PC-9 (cell line): ENCODE measurements at regions not wholly inside any gene's neighbourhood (a gene's known extent, or its start where the extent isn't known, plus 50 kb on each side); places are given as distances from the start of the nearest gene placed in this dataset.

Source experiments
- BruUV-seq: library from RNA; stranded (reverse); fragments of 400-500 nt; replicated peaks from 2 replicates; lab custom pipeline; 2021; lab: Mats Ljungman, UMichigan
- CTCF ChIA-PET: fragments of 300-600 bp; sonication (Branson Sonifier 250); formaldehyde crosslinking; loops from one replicate; lab custom pipeline; 2022; ENCODE audit warnings: antibody characterized with exemption; lab: Charles Lee
- POLR2A ChIA-PET: fragments of 300-600 bp; sonication (Branson Sonifier 250); formaldehyde crosslinking; loops from one replicate; lab custom pipeline; 2022; ENCODE audit warnings: antibody characterized with exemption; ENCODE audit not compliant: unreplicated experiment; lab: Charles Lee
- DNase-seq, 2 experiments: peaks; one replicate each; pipeline versions ENCODE4 v3.0.0 to v3.0.0-alpha.2; 2015 to 2022; ENCODE audit warnings: mixed read lengths in 1 of 2
- H2AFZ ChIP-seq: fragments of 200-600 bp; sonication (generic); 2 replicates; pipeline ENCODE4 v1.8.1; 2017; ENCODE audit warnings: antibody characterized with exemption
- H3F3A ChIP-seq: fragments of 200-600 bp; sonication (generic); 2 replicates; pipeline ENCODE4 v1.8.1; 2017; ENCODE audit warnings: antibody characterized with exemption, mild to moderate bottlenecking, low read depth; ENCODE audit not compliant: insufficient read depth
- H3K27ac ChIP-seq: fragments of 200-600 bp; sonication (generic); 2 replicates; pipeline ENCODE4 v1.6.1; 2016; ENCODE audit warnings: mixed run types
- H3K27me3 ChIP-seq: fragments of 200-600 bp; sonication (generic); 2 replicates; pipeline ENCODE4 v1.6.1; 2016; ENCODE audit warnings: low read depth, mixed run types; ENCODE audit not compliant: insufficient read depth
- H3K36me3 ChIP-seq: fragments of 200-600 bp; sonication (generic); 2 replicates; pipeline ENCODE4 v1.6.1; 2016; ENCODE audit warnings: low read depth, mixed run types
- H3K4me1 ChIP-seq: fragments of 200-600 bp; sonication (generic); replicated peaks from 2 replicates; pipeline ENCODE4 v1.6.1; 2016; ENCODE audit warnings: mixed run types; ENCODE audit not compliant: insufficient read depth
- H3K4me2 ChIP-seq: fragments of 200-600 bp; sonication (generic); 2 replicates; pipeline ENCODE4 v1.6.1; 2017; ENCODE audit warnings: mixed run types
- H3K4me3 ChIP-seq: fragments of 200-600 bp; sonication (generic); 2 replicates; pipeline ENCODE4 v1.6.1; 2016; ENCODE audit warnings: mixed run types
- H3K79me2 ChIP-seq: fragments of 200-600 bp; sonication (generic); 2 replicates; pipeline ENCODE4 v1.6.1; 2017; ENCODE audit warnings: low read depth, mixed run types
- H3K9me2 ChIP-seq: fragments of 200-600 bp; sonication (generic); 2 replicates; pipeline ENCODE4 v1.8.1; 2017; ENCODE audit warnings: mild to moderate bottlenecking; ENCODE audit not compliant: insufficient read depth
- H3K9me3 ChIP-seq: fragments of 200-600 bp; sonication (generic); 2 replicates; pipeline ENCODE4 v1.8.1; 2016; ENCODE audit warnings: low read depth; ENCODE audit not compliant: insufficient read depth
- H4K20me1 ChIP-seq: fragments of 200-600 bp; sonication (generic); 2 replicates; pipeline ENCODE4 v1.8.1; 2017; ENCODE audit not compliant: insufficient read depth
- EZH2 ChIP-seq: fragments of 200-600 bp; sonication (generic); IDR thresholded peaks from 2 replicates; pipeline ENCODE4 v1.8.0; 2017; ENCODE audit warnings: antibody characterized with exemption, low read depth
- intact Hi-C: fragments of 100-400 bp; cut with micrococcal nuclease; formaldehyde crosslinking; loops from one replicate; pipeline ENCODE4 v1.10.0; 2022; ENCODE audit not compliant: unreplicated experiment
- TF ChIP-seq, protein P1 (sequence below): fragments of 200-600 bp; sonication (generic); conservative IDR thresholded peaks from 2 replicates; pipeline ENCODE4 v1.6.1; 2017; ENCODE audit warnings: mixed run types, antibody characterized with exemption, mild to moderate bottlenecking, moderate library complexity

DNA sequence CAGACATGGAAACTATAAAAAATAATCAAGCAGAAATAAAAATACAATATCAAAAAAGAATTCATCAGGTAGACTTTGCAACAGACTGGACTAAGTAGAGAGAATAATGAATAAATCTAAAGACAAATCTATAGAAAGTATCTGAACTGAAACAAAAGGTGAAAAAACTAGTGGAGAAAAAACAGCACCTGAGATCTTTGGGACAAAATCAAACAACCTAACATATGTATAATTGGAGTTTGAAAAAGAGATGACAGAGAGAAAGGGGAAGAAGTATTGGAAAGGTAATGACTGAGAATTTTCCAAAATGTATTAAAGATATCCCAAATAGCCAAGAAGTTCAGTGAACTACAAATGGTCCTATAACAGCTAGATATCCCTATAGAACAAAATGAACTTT, 245.4 kb downstream of the IPO8 start:
- BruUV-seq = no TSS peak
- Histone ChIP-seq H3K4me1 (no peaks in the 10 kb centered on the region), H3K9me2 (0 out of 2 replicates have a peak, but pooled peaks cover 3% of the 10 kb centered on the region), H3K27ac (no peak overlapping the region), H3F3A (no peaks in the 10 kb centered on the region), H3K4me2 (no peak overlapping the region), H3K9me3 (no peaks in the 10 kb centered on the region), H4K20me1 (no peaks in the 10 kb centered on the region), H2AFZ (no peak overlapping the region), H3K36me3 (no peaks in the 10 kb centered on the region), H3K79me2 (no peaks in the 10 kb centered on the region), H3K4me3 (no peak overlapping the region), H3K27me3 (no peaks in the 10 kb centered on the region)
- POLR2A ChIA-PET = no interaction called here
- intact Hi-C loops = no loop called here
- DNase-seq = no peak
- TF ChIP-seq EZH2 = no peak
- TF ChIP-seq, protein P1, sequence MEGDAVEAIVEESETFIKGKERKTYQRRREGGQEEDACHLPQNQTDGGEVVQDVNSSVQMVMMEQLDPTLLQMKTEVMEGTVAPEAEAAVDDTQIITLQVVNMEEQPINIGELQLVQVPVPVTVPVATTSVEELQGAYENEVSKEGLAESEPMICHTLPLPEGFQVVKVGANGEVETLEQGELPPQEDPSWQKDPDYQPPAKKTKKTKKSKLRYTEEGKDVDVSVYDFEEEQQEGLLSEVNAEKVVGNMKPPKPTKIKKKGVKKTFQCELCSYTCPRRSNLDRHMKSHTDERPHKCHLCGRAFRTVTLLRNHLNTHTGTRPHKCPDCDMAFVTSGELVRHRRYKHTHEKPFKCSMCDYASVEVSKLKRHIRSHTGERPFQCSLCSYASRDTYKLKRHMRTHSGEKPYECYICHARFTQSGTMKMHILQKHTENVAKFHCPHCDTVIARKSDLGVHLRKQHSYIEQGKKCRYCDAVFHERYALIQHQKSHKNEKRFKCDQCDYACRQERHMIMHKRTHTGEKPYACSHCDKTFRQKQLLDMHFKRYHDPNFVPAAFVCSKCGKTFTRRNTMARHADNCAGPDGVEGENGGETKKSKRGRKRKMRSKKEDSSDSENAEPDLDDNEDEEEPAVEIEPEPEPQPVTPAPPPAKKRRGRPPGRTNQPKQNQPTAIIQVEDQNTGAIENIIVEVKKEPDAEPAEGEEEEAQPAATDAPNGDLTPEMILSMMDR = no peak
- CTCF ChIA-PET = no interaction called here

DNA sequence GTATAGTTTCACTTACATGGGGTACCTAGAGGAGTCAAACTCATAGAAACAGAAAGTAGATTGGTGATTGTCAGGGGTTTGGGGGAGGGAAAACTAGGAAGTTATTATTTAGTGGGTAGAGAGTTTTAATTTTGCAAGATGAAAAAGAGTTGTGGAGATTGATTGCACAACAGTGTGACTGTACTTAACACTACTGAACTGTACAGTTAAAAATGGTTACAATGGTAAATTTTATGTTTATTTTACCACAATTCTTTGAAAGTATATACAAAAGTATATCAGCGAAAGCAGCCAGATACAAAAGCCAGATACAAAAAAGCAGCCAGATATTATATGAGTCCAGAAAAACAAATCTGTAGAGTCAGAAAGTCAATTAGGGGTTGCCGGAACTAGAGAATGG, 247.6 kb downstream of the IPO8 start:
- Histone ChIP-seq H2AFZ (no peak overlapping the region), H3K4me1 (no peaks in the 10 kb centered on the region), H3F3A (no peaks in the 10 kb centered on the region), H3K9me3 (no peaks in the 10 kb centered on the region), H3K9me2 (no peaks in the 10 kb centered on the region), H3K4me3 (no peak overlapping the region), H3K27me3 (no peaks in the 10 kb centered on the region), H3K27ac (no peak overlapping the region), H3K79me2 (no peaks in the 10 kb centered on the region), H4K20me1 (no peaks in the 10 kb centered on the region), H3K4me2 (no peak overlapping the region), H3K36me3 (no peaks in the 10 kb centered on the region)
- DNase-seq = no peak
- intact Hi-C loops = no loop called here
- no TSS peak for BruUV-seq
- ChIA-PET CTCF (no interaction called here), POLR2A (no interaction called here)
- no peak for TF ChIP-seq EZH2
- TF ChIP-seq, protein P1 = no peak

DNA sequence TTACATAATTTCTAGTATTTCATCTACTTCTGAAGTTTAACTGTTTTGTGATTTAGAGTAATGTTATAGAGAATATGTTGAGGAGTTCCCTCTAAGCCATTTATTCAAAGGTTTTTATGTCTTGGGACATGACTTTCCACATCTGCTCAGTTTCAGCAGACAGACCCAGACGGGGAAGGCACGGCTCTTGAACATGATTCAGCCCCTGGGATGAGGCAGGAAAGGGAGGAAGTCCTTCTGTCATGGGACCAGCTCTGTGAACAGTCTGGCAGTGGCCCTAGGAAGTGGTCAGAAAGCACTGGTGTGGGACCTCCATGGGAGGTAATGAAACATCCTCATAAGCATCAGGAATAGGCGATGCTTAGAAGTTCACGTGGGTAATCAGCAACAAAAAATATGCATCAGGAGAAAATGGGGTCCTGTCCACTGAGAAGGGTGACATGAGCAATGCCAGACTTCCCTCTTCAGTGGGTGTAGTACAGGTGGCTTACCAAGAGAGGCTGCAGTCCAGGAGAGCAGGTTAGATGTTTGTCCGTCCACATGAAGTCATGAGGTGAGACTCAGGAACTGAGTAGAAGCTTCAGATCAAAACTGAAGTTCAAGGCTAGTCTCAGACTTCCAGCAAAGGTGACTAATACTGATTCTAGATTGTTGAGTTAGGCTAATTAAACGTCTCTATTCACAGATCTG, 248.5 kb downstream of the IPO8 start:
- no peaks in the 10 kb centered on the region for H3K9me2 ChIP-seq
- ChIA-PET CTCF (no interaction called here), POLR2A (no interaction called here)
- no peak overlapping the region for H3K4me2 ChIP-seq
- H3K27ac ChIP-seq = no peak overlapping the region
- no peak overlapping the region for H2AFZ ChIP-seq
- no peaks in the 10 kb centered on the region for H3K79me2 ChIP-seq
- H3K27me3 ChIP-seq = no peaks in the 10 kb centered on the region
- H3K36me3 ChIP-seq = no peaks in the 10 kb centered on the region
- no peak for DNase-seq
- no peak for TF ChIP-seq EZH2
- TF ChIP-seq, protein P1 = no peak
- no TSS peak for BruUV-seq
- H3K4me1 ChIP-seq = no peaks in the 10 kb centered on the region
- intact Hi-C loops = no loop called here
- H3K4me3 ChIP-seq = no peak overlapping the region
- H4K20me1 ChIP-seq = no peaks in the 10 kb centered on the region
- no peaks in the 10 kb centered on the region for H3K9me3 ChIP-seq
- no peaks in the 10 kb centered on the region for H3F3A ChIP-seq
